NCI-H345 treated with DMSO at 0.1 percent for 48 hours (cell line): ENCODE measurements at regions not wholly inside any gene's neighbourhood (a gene's known extent, or its start where the extent isn't known, plus 50 kb on each side); places are given as distances from the start of the nearest gene placed in this dataset.
"Not testable (repeated sequence)": the region's sequence is repeated elsewhere in the genome, so short reads cannot be mapped to it uniquely, and the experiment has no call there.

ENCODE experiments used
- DNase-seq: peaks from one replicate; lab custom pipeline; 2025; ENCODE audit not compliant: unreplicated experiment; lab: John Stamatoyannopoulos, UW

DNA sequence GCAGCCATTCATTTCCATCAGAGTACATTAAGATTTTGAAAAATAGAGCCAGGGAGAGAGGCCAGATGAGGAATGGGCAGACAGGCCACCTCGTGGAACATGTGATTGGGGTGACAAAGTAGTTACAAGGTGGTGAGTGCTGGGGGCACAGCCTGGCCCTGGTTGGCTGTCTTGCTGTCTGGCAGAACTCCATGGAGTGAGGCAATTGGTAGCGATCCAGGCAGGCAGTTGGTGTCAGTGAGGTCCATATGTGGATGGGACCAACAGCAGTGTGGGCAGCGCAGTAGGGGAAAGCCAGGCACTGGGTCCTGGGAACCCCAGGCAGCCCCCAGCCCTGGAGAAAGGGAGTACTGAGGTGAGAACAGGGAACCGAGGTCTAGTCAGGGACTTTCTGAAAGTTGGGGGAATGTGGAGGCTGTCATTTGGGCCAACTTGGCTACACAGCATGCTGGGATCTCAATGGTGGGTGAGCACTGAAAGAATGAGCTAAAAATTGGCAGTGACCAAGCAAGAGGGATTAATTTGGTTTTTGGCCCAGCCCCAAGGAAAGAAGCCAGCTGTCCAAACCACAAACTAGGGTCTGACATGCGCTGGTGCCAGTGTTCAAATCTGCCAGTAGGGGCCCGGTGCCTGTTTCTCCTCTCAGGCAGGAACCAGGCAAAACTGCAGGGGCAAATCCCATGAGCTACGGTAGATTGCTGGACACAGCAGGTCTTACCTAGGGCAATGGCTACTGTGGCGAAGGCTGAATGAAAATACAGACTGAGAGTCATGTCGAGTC is 61.4 kb upstream of the E2F3 start:
- DNase-seq, result no peak

- no peak for DNase-seq
Measured at GRCh38 chr6:20341096-20341495, 60.6 kb upstream of the E2F3 start.

DNA sequence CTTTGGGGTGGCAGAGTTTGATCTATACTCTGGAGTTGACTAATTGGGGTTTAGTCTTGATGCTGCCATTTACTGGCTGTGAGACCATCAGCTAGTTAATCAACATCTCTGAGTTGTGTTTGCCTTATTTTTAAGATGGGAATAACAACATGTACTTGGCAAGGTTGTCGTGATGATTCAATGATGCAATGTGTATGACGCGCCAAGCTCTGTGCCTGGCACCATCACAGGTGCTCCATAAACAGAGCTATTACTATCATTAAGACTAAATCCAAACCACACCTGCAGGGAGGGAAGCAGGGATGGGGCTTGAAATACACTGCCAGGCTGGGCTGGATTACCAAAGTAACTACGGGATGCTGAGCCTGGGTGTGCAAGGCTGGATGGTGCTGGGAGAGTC is 60.1 kb upstream of the E2F3 start:
- no peak for DNase-seq

DNA sequence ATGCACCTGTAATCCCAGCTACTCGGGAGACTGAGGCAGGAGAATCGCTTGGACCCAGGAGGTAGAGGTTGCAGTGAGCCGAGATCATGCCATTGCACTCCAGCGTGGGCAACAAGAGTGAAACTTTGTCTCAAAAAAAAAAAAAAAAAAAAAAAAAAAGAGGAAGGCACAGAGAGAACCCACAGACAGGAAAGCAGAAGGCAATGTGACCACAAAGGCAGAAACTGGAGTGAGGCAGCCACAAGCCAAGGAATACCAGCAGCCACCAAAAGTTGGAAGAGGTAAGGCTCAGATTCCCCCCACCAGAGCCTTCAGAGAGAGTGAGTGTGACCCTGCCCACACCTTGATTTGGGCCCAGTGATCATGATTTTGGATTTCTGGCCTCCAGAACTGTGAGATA is 54.7 kb upstream of the E2F3 start:
- DNase-seq, result not testable (repeated sequence)

- no peak for DNase-seq
Measured at GRCh38 chr6:20348041-20348440, 53.6 kb upstream of the E2F3 start.

GRCh38 chr6:20349225-20349624 is 52.5 kb upstream of the E2F3 start:
- no peak for DNase-seq

GRCh38 chr6:20350215-20350614 is 51.5 kb upstream of the E2F3 start:
- DNase-seq, result no peak

- DNase-seq, result no peak
Measured at GRCh38 chr6:20351534-20351933, 50.1 kb upstream of the E2F3 start.
